Liver (tissue), 8 donors: ENCODE measurements at regions not wholly inside any gene's neighbourhood (a gene's known extent, or its start where the extent isn't known, plus 50 kb on each side); places are given as distances from the start of the nearest gene placed in this dataset.

Experiments used
- DNase-seq: peaks from one replicate; pipeline ENCODE4 v3.0.0-alpha.2; 2017; ENCODE audit warnings: low spot score
- H3K27ac ChIP-seq, 2 donors: one replicate each; pipeline ENCODE4 v1.7.0; 2013; ENCODE audit warnings: inconsistent platforms in 2 of 2, low read length in 2 of 2, control low read depth in 1 of 2, low read depth in 1 of 2, mild to moderate bottlenecking in 1 of 2
- H3K27me3 ChIP-seq, 4 donors: one replicate each; pipeline versions ENCODE4 v1.6.1 to v1.7.0; 2013; ENCODE audit warnings: low read length in 3 of 4, inconsistent platforms in 1 of 4, mild to moderate bottlenecking in 1 of 4, moderate library complexity in 1 of 4; ENCODE audit not compliant: control insufficient read depth in 4 of 4, insufficient read depth in 4 of 4
- H3K36me3 ChIP-seq, 4 donors: one replicate each; pipeline versions ENCODE4 v1.6.1 to v1.7.0; 2013; ENCODE audit warnings: low read length in 3 of 4, mild to moderate bottlenecking in 3 of 4, low read depth in 1 of 4, moderate library complexity in 1 of 4; ENCODE audit not compliant: control insufficient read depth in 4 of 4, insufficient read depth in 3 of 4
- H3K4me1 ChIP-seq, 4 donors: one replicate each; pipeline versions ENCODE4 v1.6.1 to v1.7.0; 2013; ENCODE audit warnings: low read length in 3 of 4, mild to moderate bottlenecking in 3 of 4, moderate library complexity in 1 of 4; ENCODE audit not compliant: control insufficient read depth in 4 of 4, insufficient read depth in 4 of 4
- H3K4me3 ChIP-seq, 3 donors: one replicate each; pipeline versions ENCODE4 v1.6.1 to v1.7.0; 2013; ENCODE audit warnings: low read length in 3 of 3, control low read depth in 1 of 3, low read depth in 1 of 3, mild to moderate bottlenecking in 1 of 3
- H3K9ac ChIP-seq, 2 donors: one replicate each; pipeline ENCODE4 v1.7.0; 2013; ENCODE audit warnings: low read length in 2 of 2, mild to moderate bottlenecking in 2 of 2, moderate library complexity in 2 of 2, control low read depth in 1 of 2, low read depth in 1 of 2
- H3K9me3 ChIP-seq, 4 donors: one replicate each; pipeline versions ENCODE4 v1.6.1 to v1.7.0; 2013; ENCODE audit warnings: low read length in 3 of 4; ENCODE audit not compliant: control insufficient read depth in 4 of 4
- ATF3 ChIP-seq: IDR thresholded peaks from 2 replicates; pipeline ENCODE4 v1.6.1; 2016; ENCODE audit warnings: antibody characterized with exemption
- CTCF ChIP-seq: fragments of 150-350 bp; IDR thresholded peaks from 2 replicates; pipeline ENCODE4 v1.5.1; 2017; ENCODE audit warnings: improper control_type of control experiment, low read depth, low read length; ENCODE audit not compliant: missing input control
- EGR1 ChIP-seq, 2 donors: IDR thresholded peaks; 2 replicates each; pipeline ENCODE4 v1.6.1; 2016 to 2018; ENCODE audit warnings: antibody characterized with exemption in 2 of 2, low read depth in 2 of 2
- FOXA1 ChIP-seq: IDR thresholded peaks from 2 replicates; pipeline ENCODE4 v1.6.1; 2016; ENCODE audit warnings: antibody characterized with exemption
- FOXA2 ChIP-seq: IDR thresholded peaks from 2 replicates; pipeline ENCODE4 v1.6.1; 2016; ENCODE audit warnings: antibody characterized with exemption
- HNF4G ChIP-seq: IDR thresholded peaks from 2 replicates; pipeline ENCODE4 v1.6.1; 2016; ENCODE audit warnings: antibody characterized with exemption
- JUND ChIP-seq, 2 donors: IDR thresholded peaks; 2 replicates each; pipeline ENCODE4 v1.6.1; 2016; ENCODE audit warnings: antibody characterized with exemption in 2 of 2
- NR2F2 ChIP-seq: IDR thresholded peaks from 2 replicates; pipeline ENCODE4 v1.6.1; 2016; ENCODE audit warnings: antibody characterized with exemption
- RXRA ChIP-seq, 2 donors: IDR thresholded peaks; 2 replicates each; pipeline ENCODE4 v1.6.1; 2017 to 2018; ENCODE audit warnings: antibody characterized with exemption in 2 of 2, mild to moderate bottlenecking in 1 of 2
- TAF1 ChIP-seq: conservative IDR thresholded peaks from 2 replicates; pipeline ENCODE4 v1.6.1; 2016; ENCODE audit warnings: antibody characterized with exemption, mild to moderate bottlenecking
- YY1 ChIP-seq: IDR thresholded peaks from 2 replicates; pipeline ENCODE4 v1.6.1; 2016; ENCODE audit warnings: antibody characterized with exemption, mild to moderate bottlenecking
- WGBS: extraction: QIAGEN DNeasy Blood & Tissue Kit; methylation state at CpG from one replicate; pipeline ENCODE4 v1.1.7; 2013; 5-methylcytosine and 5-hydroxymethylcytosine counted together
- TF ChIP-seq, protein P1 (sequence below): IDR thresholded peaks from 2 replicates; pipeline ENCODE4 v1.6.1; 2016; ENCODE audit warnings: antibody characterized with exemption
- TF ChIP-seq, protein P2 (sequence below): IDR thresholded peaks from 2 replicates; pipeline ENCODE4 v1.6.1; 2016; ENCODE audit warnings: antibody characterized with exemption, mild to moderate bottlenecking
- TF ChIP-seq, protein P3 (sequence below): IDR thresholded peaks from 2 replicates; pipeline ENCODE4 v1.6.1; 2016; ENCODE audit warnings: antibody characterized with exemption
- donor health status: healthy.
- donor health status: healthy.
- donor health status: healthy.
- donor health status: healthy.
- donor health status: healthy.

GRCh38 chr12:54736549-54736948 lies 88.4 kb upstream of the DCD start:
- DNase-seq = no peak
- no peaks in the 10 kb centered on the region for H3K27me3 ChIP-seq
- TF ChIP-seq TAF1 = no peak
- no peak for TF ChIP-seq NR2F2
- TF ChIP-seq EGR1 (IDR thresholded peaks at IDR 0.05; ENCODE audit: low read depth in 2 of 2) = no peak
- no peak for TF ChIP-seq ATF3
- TF ChIP-seq YY1 = no peak
- no peak for TF ChIP-seq FOXA2
- TF ChIP-seq, protein P1, sequence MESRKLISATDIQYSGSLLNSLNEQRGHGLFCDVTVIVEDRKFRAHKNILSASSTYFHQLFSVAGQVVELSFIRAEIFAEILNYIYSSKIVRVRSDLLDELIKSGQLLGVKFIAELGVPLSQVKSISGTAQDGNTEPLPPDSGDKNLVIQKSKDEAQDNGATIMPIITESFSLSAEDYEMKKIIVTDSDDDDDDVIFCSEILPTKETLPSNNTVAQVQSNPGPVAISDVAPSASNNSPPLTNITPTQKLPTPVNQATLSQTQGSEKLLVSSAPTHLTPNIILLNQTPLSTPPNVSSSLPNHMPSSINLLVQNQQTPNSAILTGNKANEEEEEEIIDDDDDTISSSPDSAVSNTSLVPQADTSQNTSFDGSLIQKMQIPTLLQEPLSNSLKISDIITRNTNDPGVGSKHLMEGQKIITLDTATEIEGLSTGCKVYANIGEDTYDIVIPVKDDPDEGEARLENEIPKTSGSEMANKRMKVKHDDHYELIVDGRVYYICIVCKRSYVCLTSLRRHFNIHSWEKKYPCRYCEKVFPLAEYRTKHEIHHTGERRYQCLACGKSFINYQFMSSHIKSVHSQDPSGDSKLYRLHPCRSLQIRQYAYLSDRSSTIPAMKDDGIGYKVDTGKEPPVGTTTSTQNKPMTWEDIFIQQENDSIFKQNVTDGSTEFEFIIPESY = no peak
- TF ChIP-seq JUND (IDR thresholded peaks at IDR 0.05) = no peak
- no peak for TF ChIP-seq HNF4G
- no peak for TF ChIP-seq RXRA (IDR thresholded peaks at IDR 0.05)
- TF ChIP-seq, protein P2, sequence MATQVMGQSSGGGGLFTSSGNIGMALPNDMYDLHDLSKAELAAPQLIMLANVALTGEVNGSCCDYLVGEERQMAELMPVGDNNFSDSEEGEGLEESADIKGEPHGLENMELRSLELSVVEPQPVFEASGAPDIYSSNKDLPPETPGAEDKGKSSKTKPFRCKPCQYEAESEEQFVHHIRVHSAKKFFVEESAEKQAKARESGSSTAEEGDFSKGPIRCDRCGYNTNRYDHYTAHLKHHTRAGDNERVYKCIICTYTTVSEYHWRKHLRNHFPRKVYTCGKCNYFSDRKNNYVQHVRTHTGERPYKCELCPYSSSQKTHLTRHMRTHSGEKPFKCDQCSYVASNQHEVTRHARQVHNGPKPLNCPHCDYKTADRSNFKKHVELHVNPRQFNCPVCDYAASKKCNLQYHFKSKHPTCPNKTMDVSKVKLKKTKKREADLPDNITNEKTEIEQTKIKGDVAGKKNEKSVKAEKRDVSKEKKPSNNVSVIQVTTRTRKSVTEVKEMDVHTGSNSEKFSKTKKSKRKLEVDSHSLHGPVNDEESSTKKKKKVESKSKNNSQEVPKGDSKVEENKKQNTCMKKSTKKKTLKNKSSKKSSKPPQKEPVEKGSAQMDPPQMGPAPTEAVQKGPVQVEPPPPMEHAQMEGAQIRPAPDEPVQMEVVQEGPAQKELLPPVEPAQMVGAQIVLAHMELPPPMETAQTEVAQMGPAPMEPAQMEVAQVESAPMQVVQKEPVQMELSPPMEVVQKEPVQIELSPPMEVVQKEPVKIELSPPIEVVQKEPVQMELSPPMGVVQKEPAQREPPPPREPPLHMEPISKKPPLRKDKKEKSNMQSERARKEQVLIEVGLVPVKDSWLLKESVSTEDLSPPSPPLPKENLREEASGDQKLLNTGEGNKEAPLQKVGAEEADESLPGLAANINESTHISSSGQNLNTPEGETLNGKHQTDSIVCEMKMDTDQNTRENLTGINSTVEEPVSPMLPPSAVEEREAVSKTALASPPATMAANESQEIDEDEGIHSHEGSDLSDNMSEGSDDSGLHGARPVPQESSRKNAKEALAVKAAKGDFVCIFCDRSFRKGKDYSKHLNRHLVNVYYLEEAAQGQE = no peak
- TF ChIP-seq CTCF = no peak
- TF ChIP-seq FOXA1 = no peak
- no peak overlapping the region for H3K9ac ChIP-seq
- H3K4me3 ChIP-seq = no peak overlapping the region
- H3K9me3 ChIP-seq = peaks cover 0 to 5% (median 0%) of the 10 kb centered on the region in 4 donors
- no peak overlapping the region for H3K27ac ChIP-seq
- no peaks in the 10 kb centered on the region for H3K36me3 ChIP-seq
- H3K4me1 ChIP-seq = peaks cover 2 to 16% (median 9%) of the 10 kb centered on the region in 4 donors
- WGBS = 90% methylated on average over 2 of the region's 2 CpGs

DNA sequence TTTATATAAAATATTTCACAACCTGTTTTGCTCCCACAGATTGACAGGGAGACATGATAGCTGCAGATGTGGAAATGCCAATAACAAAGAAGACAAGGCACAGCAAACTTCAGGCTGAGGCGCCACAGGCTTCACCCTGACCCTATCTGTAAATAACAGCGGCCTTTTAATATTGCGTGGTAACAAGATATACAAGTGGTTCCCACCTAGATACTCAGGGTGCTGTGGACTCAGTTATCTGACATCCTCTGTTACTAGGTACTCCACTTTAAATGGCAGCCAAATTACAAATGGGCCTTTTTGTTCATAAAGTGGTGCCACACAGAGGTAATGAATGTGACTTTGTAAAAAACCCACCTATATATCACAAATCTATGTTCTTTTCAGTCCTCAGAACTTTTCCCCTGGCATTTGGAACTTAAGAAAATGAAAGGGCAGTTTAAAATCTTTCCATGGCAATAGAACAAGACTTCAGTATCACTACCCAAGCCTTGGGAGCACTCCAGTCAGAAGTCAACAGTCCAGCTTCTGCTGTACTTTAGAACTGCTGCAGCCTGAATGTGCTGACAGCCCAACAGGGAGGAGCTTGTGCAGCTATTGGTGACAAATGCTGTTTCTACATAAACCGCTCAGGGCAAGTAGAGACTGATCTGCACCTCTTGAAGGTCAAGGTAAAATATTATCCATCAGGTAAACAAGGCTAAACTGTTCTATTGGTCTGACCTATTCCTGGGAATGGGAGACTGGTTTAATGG lies 86.2 kb upstream of the DCD start:
- 71% methylated on average over 4 of the region's 4 CpGs for WGBS
- no peak overlapping the region for H3K9ac ChIP-seq
- H3K36me3 ChIP-seq = no peaks in the 10 kb centered on the region
- no peaks in the 10 kb centered on the region for H3K27me3 ChIP-seq
- peak overlapping the region; percentile 65 to 66 for H3K27ac ChIP-seq
- no peak for DNase-seq
- H3K9me3 ChIP-seq = peaks cover 0 to 5% (median 0%) of the 10 kb centered on the region in 4 donors
- no peak overlapping the region for H3K4me3 ChIP-seq
- peaks cover 2 to 22% (median 9%) of the 10 kb centered on the region in 4 donors for H3K4me1 ChIP-seq
- TF ChIP-seq EGR1 (IDR thresholded peaks at IDR 0.05; ENCODE audit: low read depth in 2 of 2) = no peak
- TF ChIP-seq CTCF = no peak
- TF ChIP-seq RXRA (IDR thresholded peaks at IDR 0.05) = peak; percentile 76 to 85
- TF ChIP-seq, protein P2 = peak; percentile 57
- no peak for TF ChIP-seq NR2F2
- TF ChIP-seq, protein P1 = no peak
- TF ChIP-seq, protein P3, sequence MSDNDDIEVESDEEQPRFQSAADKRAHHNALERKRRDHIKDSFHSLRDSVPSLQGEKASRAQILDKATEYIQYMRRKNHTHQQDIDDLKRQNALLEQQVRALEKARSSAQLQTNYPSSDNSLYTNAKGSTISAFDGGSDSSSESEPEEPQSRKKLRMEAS = peak; percentile 18
